B cell (primary cell): ENCODE measurements at regions not wholly inside any gene's neighbourhood (a gene's known extent, or its start where the extent isn't known, plus 50 kb on each side); places are given as distances from the start of the nearest gene placed in this dataset.

Source experiments
- CTCF ChIP-seq: fragments of 200-600 bp; IDR thresholded peaks from one replicate; pipeline ENCODE4 v1.8.0; 2022; ENCODE audit warnings: antibody characterized with exemption, mild to moderate bottlenecking
- EZH2 ChIP-seq: IDR thresholded peaks from 2 replicates; pipeline ENCODE4 v1.6.1; 2012; ENCODE audit warnings: borderline replicate concordance, low read depth, mild to moderate bottlenecking, moderate library complexity, low read length; ENCODE audit not compliant: insufficient read depth, poor library complexity, severe bottlenecking

GRCh38 chr7:28323833-28324232 lies 88.5 kb upstream of the CREB5 start:
- TF ChIP-seq CTCF (no peak), EZH2 (no peak)
